HG02623 (cell line): ENCODE measurements at regions not wholly inside any gene's neighbourhood (a gene's known extent, or its start where the extent isn't known, plus 50 kb on each side); places are given as distances from the start of the nearest gene placed in this dataset.

ENCODE experiments used
- ATAC-seq: cut with Tn5 transposase; IDR thresholded peaks from one replicate; pipeline ENCODE4 v1.9.1; 2021; ENCODE audit warnings: moderate library complexity; ENCODE audit not compliant: unreplicated experiment

- ATAC-seq: no peak
Measured at GRCh38 chr4:144302704-144303536, 162.4 kb upstream of the GYPA start.

- ATAC-seq: no peak
Measured at GRCh38 chr4:144304025-144304424, 163.5 kb upstream of the GYPA start.

GRCh38 chr4:144310535-144310934 is 170.0 kb upstream of the GYPA start:
- no peak for ATAC-seq

- no peak for ATAC-seq
Measured at GRCh38 chr4:144313370-144313769, 172.9 kb upstream of the GYPA start.

- peak; percentile 70 for ATAC-seq
Measured at GRCh38 chr4:144316869-144317268, 176.4 kb upstream of the GYPA start.

- no peak for ATAC-seq
Measured at GRCh38 chr4:144318797-144319196, 178.3 kb upstream of the GYPA start.

GRCh38 chr4:144336633-144337032 is 196.1 kb upstream of the GYPA start:
- no peak for ATAC-seq

GRCh38 chr4:144338148-144338547 is 197.6 kb upstream of the GYPA start:
- ATAC-seq: peak; percentile 64

- no peak for ATAC-seq
Measured at GRCh38 chr4:144338834-144339233, 198.3 kb upstream of the GYPA start.

GRCh38 chr4:144340931-144341330 is 200.4 kb upstream of the GYPA start:
- ATAC-seq: no peak

- no peak for ATAC-seq
Measured at GRCh38 chr4:144342949-144343760, 202.6 kb upstream of the GYPA start.

GRCh38 chr4:144347121-144347520 is 206.6 kb upstream of the GYPA start:
- no peak for ATAC-seq

- no peak for ATAC-seq
Measured at GRCh38 chr4:144350706-144351105, 210.2 kb upstream of the GYPA start.

- ATAC-seq: no peak
Measured at GRCh38 chr4:144351306-144351705, 210.8 kb upstream of the GYPA start.

- ATAC-seq: no peak
Measured at GRCh38 chr4:144353292-144353691, 212.8 kb upstream of the GYPA start.

GRCh38 chr4:144355811-144356757 is 215.6 kb upstream of the GYPA start:
- ATAC-seq: peak; percentile 96

- no peak for ATAC-seq
Measured at GRCh38 chr4:144356941-144357381, 216.4 kb upstream of the GYPA start.

- ATAC-seq: no peak
Measured at GRCh38 chr4:144357975-144358374, 217.5 kb upstream of the GYPA start.

- no peak for ATAC-seq
Measured at GRCh38 chr4:144360146-144360793, 219.8 kb upstream of the GYPA start.

- ATAC-seq: no peak
Measured at GRCh38 chr4:144362366-144362765, 221.8 kb upstream of the GYPA start.
